GM18511 (cell line): ENCODE measurements at regions not wholly inside any gene's neighbourhood (a gene's known extent, or its start where the extent isn't known, plus 50 kb on each side); places are given as distances from the start of the nearest gene placed in this dataset.

ENCODE experiments used
- ATAC-seq: cut with Tn5 transposase; IDR thresholded peaks from one replicate; pipeline ENCODE4 v1.9.1; 2021; ENCODE audit warnings: mild to moderate bottlenecking, moderate library complexity; ENCODE audit not compliant: unreplicated experiment

DNA sequence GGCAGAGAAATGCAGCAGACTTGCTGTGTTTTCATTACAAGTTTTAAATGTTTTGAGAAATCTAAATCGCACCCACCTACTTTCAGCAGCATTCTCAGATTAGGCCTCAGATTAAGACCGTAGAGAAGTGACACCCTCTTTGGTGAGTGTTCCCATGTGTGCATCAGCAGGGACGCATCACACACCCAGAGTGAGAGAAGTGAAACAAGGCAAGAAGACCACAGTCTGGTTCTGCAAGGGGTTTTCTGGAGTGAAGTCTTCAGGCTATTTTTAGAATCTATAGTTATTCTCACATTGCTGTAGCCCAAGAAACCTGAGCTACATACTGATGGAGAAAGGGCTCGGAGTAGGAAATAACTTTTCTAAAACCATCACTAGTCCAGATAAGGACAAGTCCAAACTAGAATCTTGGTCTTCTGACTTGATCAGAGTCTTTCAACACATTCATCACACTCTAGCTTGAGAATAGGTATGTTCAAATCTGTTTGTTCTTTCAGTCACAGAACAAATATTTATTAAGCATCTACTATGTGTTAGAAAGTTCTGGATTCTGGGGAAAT, 1216.6 kb upstream of the PIK3C3 start:
- ATAC-seq = no peak

- ATAC-seq = no peak
These were observed 1246.3 kb upstream of the PIK3C3 start for GRCh38 chr18:40708726-40709125.

- ATAC-seq = no peak
These were observed 1247.2 kb upstream of the PIK3C3 start for GRCh38 chr18:40707797-40708196.

- no peak for ATAC-seq
These were observed 1256.9 kb upstream of the PIK3C3 start for GRCh38 chr18:40698129-40698528.

DNA sequence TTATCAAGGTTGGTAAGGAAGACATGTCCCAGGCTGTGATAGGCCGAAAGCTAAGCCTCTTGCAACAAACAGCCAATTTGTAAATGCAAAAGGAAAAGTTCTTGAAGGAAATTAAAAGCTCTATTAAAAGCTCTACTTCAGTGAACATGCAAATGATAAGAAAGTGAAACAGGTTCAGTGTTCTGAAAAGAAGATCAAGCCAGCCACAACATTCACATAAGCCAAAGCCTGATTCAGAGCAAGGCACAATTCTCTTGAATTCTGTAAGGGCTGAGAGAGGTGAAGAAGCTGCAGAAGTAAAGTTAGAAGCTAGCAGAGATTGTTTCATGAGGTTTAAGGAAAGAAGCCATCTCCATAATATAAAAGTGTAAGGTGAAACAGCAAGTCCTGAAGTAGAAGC, 1259.5 kb upstream of the PIK3C3 start:
- no peak for ATAC-seq

DNA sequence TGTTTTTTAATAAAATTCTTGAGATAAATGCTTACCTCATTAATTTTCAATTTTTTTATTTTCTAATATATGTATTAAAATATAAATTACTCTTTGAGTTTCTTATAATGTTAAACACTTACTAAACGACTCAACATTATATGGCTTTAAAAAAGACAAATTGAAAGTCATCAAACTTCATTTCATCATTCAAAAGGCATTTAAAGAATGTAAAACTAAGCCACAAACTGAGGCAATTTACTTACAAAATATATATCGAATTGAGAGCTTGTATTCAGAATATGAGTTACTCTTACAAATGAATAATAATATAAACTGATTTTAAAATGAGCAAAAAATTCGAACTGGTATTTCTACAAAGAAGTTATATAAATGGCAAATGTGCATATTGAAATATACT, 1262.2 kb upstream of the PIK3C3 start:
- no peak for ATAC-seq

- ATAC-seq = no peak
These were observed 1265.0 kb upstream of the PIK3C3 start for GRCh38 chr18:40690062-40690461.

DNA sequence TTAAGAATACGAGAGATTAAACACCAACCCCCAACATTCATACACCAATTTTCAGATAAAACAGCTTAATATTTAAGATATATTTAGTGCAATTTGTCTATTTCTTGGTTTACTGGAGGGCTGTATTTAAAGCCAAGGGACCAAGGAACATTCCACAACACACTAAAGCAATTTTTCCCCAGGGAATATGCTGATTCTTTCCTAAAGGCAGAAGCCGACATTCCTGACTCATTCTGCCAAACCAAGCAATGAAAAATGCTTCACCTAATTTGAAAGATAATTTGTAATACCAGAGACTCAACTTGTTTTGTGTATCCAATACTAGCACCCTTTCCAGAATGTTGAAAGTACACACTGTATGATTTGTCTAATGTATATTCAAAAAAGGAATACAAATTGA, 1267.6 kb upstream of the PIK3C3 start:
- ATAC-seq = no peak

GRCh38 chr18:40686836-40687235, 1268.2 kb upstream of the PIK3C3 start:
- no peak for ATAC-seq

DNA sequence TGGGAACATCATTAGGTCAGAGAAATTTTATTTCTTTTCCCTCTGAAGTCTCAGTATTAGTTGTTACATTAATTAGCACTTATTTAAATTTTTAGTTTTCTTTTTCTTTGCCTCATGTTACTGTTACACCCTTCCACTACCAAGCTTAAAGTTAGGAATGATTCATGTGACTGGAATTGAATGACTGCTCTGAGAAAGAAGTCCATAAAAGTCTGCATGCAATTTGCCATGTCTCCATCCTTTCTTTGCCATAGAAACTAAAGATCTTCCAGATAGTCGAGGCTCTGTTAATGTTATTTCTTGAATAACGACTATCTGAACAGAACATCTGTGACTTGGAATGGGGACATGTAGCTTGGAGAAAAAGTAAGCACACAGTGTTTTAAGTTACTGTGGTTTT, 1269.8 kb upstream of the PIK3C3 start:
- ATAC-seq = no peak

DNA sequence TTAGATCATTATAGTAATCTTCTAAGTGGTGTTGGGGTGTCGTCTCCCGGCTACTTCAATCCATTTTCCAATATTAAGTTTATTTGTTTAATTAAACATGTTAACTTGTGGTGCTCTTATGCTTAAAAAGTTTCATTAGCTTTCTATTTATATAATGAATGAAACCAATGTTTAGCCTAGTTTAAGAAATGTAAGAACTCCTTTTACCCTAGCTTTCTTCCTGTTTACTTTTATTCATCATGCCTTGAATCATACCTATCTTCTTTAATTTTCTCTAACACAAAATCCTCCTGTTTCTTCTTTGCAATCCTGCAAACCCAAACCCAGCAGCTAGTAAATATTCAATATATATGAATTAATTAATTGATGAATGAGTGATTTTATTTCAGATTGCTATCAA, 1276.7 kb upstream of the PIK3C3 start:
- no peak for ATAC-seq

DNA sequence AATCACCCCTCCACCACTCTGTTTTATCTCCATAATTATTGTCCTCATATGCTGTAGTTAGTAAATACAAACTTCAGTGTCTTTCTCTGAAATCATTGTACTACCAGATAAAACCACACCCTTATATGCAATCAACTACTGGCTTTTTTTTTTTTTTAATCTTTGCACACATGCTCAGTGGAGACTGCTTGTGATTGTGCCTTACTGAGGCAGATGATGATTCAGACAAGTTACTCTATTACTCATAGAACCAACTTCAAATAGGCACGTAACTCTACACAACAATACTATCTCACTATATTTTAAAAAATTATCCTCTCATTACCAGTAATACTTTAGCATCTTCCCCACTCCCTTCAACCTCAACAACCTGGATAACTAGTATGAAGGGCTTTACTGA, 1278.4 kb upstream of the PIK3C3 start:
- no peak for ATAC-seq

- ATAC-seq = no peak
These were observed 1281.9 kb upstream of the PIK3C3 start for GRCh38 chr18:40673150-40673549.

DNA sequence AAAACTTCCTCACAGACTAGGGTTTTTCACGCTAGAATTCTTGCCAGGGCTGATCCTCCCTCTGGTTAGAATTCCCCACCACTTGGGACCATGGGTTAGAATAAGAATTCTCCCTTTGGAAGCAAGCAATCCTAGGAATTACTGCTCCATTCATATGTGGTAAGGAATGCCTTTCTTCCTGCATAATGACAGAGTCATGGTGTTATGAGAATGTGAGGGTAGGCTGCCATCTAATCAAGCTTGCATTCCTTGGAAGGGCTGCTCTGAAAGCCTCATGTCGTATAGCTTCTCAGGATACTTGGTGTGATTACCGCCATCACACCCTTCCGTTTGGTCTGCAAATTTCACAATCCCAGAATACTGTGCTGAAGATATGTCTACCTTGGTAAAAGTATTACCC, 1282.4 kb upstream of the PIK3C3 start:
- no peak for ATAC-seq

DNA sequence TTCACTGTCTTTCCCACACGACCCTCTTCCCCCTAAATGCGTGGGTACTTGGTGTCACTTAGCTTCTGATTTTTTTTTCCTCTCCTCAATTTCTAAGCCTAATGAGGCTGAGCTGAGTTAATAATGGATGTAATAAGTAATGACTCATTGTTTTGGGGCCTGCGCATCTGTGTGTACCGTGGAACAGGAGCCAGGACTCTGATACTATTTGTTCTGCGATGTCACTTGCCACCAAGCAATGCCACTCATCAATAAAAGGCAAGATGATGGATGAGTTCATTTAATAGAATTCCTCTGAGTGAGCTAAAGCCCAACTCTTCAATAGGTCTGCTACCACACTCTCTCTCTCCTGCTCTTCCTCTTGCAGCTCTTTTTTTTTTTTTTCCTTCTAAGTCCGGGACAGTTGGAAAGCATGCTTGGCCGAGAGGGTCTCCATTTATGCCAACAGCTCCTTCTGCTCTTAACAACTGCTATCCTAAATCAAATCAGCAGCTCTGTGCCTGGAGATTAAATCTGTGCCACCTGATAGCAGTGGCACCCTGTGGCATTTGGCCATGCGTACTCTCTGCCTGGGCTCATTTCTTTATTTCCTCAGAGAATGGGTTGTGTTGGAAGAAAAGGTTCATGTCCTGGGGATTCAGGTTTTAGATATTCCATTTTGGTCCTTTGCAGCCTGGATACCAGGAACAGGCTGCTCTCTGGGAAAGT, 1284.2 kb upstream of the PIK3C3 start:
- ATAC-seq = no peak

DNA sequence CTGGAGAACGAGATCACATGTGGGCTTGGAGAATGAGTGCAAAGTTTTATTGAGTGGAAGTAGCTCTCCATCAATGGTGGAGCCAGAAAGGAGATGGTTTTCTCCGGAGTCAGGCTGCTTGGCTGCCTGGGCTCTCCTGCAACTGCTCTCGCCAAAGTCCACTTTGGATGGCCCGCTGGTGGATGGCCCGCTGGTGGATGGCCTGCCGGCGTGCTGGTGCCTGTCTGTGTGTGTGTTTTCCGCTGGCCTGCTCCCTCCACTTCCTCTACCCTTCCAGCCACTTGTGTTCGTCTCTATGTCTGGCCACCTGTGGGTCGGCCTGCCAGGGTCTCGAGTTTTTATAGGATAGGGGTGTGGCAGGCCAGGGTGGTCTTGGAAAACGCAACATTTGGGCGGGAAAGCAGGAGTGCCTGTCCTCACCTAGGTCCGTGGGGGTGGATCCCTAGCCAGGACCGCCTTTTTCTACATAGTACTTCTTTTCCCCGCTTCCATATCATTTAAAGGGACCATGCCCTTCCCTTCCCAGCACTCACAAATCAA, 1292.1 kb upstream of the PIK3C3 start:
- ATAC-seq = no peak

DNA sequence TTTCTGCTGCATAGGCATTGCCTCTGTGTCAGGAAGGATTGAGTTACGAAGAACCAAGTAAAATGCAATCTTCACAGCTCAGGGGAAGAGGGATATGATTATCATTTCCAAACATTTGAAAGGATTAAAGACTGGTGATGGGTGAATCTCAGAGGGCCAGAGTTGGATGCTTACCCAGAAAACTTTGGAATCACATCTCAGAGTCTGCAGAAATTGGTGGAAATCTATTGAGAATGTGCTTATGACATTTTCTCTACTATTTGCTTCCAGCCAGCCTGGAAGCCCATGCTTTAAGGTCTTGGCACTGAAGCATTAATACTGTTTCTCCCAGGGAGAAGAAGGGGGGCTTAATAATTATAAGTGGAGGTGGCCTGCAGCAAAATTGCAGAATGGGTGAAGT, 1301.4 kb upstream of the PIK3C3 start:
- no peak for ATAC-seq

- no peak for ATAC-seq
These were observed 1302.7 kb upstream of the PIK3C3 start for GRCh38 chr18:40652321-40652720.

GRCh38 chr18:40651163-40651562, 1303.9 kb upstream of the PIK3C3 start:
- ATAC-seq = no peak

- no peak for ATAC-seq
These were observed 1312.3 kb upstream of the PIK3C3 start for GRCh38 chr18:40642692-40643229.

DNA sequence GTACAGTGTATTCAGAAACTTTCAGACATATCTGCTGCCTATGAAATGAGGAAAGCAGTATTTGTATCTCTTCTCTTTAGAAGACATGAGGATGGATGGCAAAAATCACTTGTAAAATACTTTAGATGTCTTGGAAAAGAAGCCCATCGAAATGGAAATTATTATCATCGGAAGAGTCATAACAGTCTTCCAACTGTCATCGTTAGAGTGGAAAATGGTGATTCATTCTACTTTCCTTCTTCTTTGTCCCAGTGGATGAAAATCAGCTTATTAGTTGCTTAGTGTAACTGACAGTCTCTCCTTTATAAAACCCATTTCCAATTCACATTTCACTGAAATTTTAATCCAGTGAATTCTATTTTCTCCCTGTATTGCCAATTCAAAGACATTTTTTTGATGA, 1323.7 kb upstream of the PIK3C3 start:
- ATAC-seq = no peak

DNA sequence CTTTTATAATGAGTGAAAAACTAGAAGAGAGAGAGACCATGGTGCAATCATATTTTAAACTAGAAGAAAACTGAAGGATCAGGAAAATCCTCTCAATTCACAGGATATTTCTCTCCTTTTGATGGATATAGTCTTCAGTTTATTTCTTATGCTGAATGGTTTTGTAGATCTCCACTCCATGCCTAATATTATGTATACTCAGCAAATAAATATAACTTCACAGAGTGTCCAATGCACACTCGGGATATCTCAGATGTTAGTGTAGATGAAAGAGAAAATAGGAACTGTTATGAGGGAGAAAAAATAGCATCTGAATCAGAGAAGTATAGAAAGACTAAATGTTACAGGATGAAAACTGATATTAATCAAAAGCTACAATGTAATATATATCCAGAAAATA, 1324.5 kb upstream of the PIK3C3 start:
- no peak for ATAC-seq
